ENCODE measurements at regions not wholly inside any gene's neighbourhood (a gene's known extent, or its start where the extent isn't known, plus 50 kb on each side); places are given as distances from the start of the nearest gene placed in this dataset.

DNA sequence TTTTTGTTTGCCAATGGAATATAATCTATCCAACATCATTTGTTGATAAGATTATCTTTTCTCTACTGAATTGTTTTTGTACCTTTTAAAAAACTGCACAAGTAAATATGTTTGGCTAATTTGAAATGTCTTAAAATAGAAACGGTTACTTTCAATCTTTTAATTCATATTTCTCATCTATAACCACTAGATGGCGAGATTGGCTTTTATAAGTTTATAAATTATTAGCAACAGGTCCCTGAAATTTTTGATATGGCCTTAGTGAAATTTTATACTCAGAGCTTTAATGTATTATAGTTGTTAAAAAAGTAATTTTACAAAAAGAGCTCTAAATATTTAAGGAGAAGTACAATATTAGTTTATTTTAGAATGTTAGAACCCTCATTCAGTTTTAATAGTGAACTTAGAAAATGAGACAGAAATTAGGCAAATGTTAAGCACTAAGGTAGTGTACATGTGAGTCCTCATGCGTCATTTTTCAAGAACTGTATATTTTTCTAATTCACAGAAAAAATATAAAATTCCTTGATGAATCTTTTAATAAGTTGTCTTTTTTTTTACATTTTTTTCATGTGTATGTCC, 592.5 kb downstream of the ARL4A start:
- TF ChIP-seq ZNF274 (IDR thresholded peaks at IDR 0.05; ENCODE audit: low read depth, low read length) (no peak), SUZ12 (IDR thresholded peaks at IDR 0.05; ENCODE audit: extremely low read depth, insufficient read depth, insufficient read length) (no peak), YY1 (IDR thresholded peaks at IDR 0.05; ENCODE audit: insufficient read depth, insufficient read length) (no peak)
